ENCODE measurements at regions not wholly inside any gene's neighbourhood (a gene's known extent, or its start where the extent isn't known, plus 50 kb on each side); places are given as distances from the start of the nearest gene placed in this dataset.

DNA sequence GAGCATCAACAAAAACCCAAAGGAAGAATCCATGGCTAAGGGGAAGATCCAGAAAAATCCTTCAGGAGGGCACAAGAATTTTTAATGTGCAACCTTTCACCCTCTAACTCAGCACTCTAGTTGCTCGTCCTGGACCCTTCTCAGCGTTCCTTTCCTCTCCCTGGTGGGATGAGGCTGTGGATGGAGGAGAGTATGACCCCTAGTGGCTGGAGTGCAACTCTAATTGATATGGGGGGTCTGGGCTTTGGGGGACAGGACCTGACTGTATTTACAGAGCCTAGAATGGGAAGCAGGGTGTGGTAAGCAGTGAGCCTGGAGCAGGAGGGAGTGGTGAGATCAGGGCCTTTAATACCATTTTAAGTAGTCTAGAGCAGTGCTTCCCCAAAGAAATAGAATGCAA is 83.9 kb upstream of the CEP85L start:
- TF ChIP-seq SUZ12 (IDR thresholded peaks at IDR 0.05; ENCODE audit: extremely low read depth, insufficient read depth, insufficient read length) (no peak), ZNF274 (IDR thresholded peaks at IDR 0.05; ENCODE audit: low read depth, low read length) (no peak), YY1 (IDR thresholded peaks at IDR 0.05; ENCODE audit: insufficient read depth, insufficient read length) (no peak)
